Right kidney (tissue), 1 donor: ENCODE measurements at regions not wholly inside any gene's neighbourhood (a gene's known extent, or its start where the extent isn't known, plus 50 kb on each side); places are given as distances from the start of the nearest gene placed in this dataset.
"Not testable (repeated sequence)": the region's sequence is repeated elsewhere in the genome, so short reads cannot be mapped to it uniquely, and the experiment has no call there.

Experiments
- DNase-seq: peaks from one replicate; pipeline ENCODE4 v3.0.0-alpha.2; 2016

DNA sequence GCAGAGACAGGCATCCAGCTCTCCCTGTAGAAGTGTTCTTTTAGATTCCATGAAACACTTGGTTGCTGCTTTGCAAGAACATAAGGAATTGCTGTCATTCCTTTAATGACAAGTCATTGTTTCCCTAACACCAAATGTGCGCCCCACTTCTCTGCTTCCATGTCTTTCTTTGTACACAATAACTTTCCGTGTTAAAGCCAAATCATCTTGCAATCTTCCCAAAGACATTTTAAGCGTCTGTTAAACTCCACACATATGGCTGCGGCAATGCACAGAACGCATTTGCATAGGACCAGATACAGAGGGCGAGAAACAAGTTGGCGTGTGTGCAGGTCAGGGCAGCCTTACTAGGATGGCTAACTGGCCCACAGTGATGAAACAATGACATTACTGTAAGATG, 399.3 kb upstream of the PRKCQ start:
- DNase-seq, result no peak

- DNase-seq, result no peak
Measured at GRCh38 chr10:6978187-6978627, 398.1 kb upstream of the PRKCQ start.

- DNase-seq, result no peak
Measured at GRCh38 chr10:6977398-6978186, 397.5 kb upstream of the PRKCQ start.

GRCh38 chr10:6973899-6974298, 393.8 kb upstream of the PRKCQ start:
- DNase-seq, result no peak

DNA sequence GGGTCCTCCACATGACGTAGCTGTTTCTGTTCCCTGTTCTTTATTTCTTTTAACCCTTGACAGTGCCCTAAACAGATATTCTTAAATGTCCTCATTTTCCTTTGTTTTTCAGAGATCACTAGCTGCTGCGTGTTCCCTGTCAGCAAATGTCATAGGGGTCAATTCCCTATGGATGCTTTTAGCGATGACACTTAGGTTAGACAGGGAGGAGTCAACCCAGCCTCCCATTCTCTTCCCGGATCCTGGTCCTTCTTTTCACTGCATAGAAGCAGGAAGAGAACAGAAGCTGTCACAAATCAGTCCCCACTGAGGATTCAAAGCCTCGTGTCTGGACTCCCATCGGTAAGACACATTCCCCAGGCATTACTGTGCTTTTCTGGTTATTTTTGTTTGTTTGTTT, 392.1 kb upstream of the PRKCQ start:
- DNase-seq, result no peak

GRCh38 chr10:6969659-6970058, 389.6 kb upstream of the PRKCQ start:
- DNase-seq, result no peak

GRCh38 chr10:6964543-6964942, 384.5 kb upstream of the PRKCQ start:
- no peak for DNase-seq

GRCh38 chr10:6962576-6962975, 382.5 kb upstream of the PRKCQ start:
- DNase-seq, result no peak

- DNase-seq, result no peak
Measured at GRCh38 chr10:6958711-6959110, 378.6 kb upstream of the PRKCQ start.

- DNase-seq, result no peak
Measured at GRCh38 chr10:6958254-6958653, 378.2 kb upstream of the PRKCQ start.

- no peak for DNase-seq
Measured at GRCh38 chr10:6957851-6958250, 377.8 kb upstream of the PRKCQ start.

GRCh38 chr10:6956562-6956961, 376.5 kb upstream of the PRKCQ start:
- DNase-seq, result no peak

DNA sequence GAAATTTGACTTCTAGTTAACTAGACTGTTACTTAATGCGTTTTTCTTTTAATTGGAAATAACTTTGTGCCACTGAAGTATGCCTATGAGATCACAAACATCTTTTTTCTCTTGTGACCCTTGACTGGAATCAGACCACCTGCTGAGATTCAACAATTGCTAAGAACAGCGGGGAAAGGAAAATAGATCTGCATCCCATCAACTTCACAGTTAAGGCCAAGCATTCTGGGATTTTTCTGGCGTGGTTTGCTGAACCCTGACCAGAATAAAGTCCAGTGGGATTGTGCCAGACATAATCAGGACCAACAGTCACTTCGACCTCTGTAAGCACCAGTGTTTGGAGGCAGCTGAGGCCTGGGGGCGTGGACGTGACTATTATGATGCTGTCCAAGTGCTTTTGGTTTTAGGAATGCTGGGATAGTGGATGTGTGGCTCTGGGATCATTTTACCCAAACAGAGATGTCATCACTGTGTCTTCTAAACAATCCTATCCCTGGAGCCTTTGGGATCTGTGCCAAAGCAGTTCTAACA, 373.3 kb upstream of the PRKCQ start:
- no peak for DNase-seq

GRCh38 chr10:6951732-6952131, 371.7 kb upstream of the PRKCQ start:
- no peak for DNase-seq

DNA sequence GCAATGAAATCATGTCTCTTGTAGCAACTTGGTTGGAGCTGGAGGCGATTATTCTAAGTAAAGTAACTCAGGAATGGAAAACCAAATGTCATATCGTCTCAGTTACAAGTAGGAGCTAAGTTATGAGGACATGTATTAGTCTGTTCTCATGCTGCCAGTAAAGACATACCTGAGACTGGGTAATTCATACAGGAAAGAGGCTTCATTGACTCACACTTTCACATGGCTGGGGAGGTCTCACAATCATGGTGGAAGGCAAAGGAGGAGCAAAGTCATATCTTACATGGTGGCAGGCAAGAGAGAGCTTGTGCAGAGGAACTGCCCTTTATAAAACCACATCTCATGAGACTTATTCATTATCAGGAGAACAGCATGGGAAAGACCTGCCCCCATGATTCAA, 370.1 kb upstream of the PRKCQ start:
- no peak for DNase-seq

- DNase-seq, result no peak
Measured at GRCh38 chr10:6944436-6944835, 364.4 kb upstream of the PRKCQ start.

DNA sequence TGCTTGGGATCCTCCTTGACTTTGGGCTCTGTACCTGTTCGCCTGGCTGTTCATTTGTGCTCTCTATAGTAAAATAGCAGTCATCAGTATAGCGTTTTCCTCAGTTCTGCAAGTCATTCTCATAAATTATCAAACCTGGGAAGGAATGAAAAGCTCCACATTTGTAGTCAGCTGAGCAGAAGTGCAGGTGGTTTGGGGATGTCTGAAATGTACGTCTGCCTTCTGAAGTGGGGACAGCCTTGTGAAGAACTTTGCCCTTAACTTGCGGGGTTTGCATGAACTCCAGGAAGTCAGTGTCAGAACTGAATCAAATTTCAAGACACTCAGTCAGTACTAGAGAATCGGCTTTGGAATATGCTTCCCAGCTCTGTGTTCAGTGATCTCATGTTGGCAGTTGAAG, 358.3 kb upstream of the PRKCQ start:
- no peak for DNase-seq

DNA sequence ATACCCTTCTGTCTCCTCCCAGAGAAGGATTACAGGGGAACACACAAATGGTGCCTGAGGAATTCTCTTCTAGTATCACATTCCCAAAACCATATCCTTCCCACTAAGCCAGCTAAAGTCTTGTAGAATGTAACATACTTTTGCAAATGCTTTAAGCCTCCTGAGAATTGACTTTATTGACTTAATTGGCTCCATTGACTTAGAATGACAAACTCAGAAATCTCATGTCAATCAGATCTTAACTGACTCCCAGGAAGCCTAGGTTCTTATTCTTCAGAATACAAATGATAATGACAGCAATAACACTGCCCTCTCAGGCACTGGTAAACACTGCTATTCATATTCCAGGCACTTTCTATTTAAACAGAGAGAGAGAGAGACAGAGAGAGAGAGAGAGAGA, 356.9 kb upstream of the PRKCQ start:
- no peak for DNase-seq

DNA sequence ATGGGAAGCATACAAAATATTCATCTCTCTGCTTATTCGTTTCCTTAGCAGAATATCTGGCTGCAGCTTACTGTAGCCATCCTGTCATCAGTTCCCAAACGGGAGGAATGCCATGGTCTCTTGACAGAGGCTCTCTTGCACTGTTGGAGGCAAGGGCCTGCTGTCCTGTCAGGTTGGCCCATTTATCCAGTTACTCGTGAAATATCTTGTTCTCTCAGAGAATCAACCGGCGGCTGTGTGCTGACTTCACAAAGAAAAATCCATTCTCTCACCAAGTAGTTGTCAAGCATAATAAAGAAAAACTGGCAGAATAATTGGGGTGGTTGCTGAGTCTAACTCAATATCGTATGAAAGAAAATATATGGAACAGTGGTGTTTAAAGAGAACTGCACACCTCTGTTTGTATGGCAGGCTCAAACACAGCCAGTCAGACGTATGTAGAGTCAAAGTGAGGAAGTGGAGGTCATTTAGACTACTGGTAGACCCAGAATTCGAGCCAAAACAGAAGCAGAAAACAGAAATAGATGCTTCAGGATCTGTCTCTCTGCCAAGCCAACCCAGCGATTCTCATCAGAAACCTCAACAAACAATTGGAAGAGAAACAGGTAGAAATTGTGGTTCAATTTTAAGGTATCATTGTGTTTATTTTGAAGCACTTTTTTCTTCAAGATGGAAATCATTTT, 349.2 kb upstream of the PRKCQ start:
- DNase-seq, result no peak

DNA sequence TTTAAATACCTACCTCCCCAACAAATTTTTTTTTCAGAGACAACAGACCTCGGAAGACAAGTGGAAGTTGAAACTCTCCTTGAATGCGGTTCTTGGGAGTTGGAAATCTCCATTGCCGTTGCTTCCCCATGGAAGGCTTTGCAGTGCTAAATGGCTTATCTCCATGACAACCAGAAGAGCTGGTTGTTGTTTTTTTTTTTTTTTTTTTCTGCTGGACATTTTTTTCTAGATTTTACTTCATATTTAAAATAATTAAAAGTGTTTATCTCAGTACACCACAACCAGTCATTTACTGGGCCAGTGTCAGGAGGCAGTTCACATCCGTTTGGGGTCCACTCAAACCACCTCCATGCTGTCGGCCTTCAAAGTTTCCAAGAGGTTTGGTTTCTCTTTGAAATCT, 348.5 kb upstream of the PRKCQ start:
- no peak for DNase-seq

GRCh38 chr10:6926971-6927370, 346.9 kb upstream of the PRKCQ start:
- no peak for DNase-seq

- no peak for DNase-seq
Measured at GRCh38 chr10:6925146-6925545, 345.1 kb upstream of the PRKCQ start.

DNA sequence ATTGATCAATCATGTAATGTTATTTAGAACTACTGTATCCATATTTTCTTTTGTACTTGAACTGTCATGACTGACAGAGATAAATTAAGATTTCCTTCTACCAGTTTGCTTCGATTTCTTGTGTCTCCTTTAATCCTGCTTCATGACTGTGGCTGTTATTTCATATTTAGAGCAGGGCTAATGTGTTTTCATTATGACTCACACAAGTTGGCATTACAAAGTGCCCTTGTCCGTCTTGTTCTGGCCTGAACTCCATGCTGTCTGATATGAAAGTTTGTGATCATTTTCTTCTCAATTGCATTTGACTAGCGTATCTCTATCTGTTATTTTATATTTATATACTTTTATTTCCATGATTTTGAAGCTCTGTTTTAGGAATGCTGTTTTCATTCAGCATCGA, 344.1 kb upstream of the PRKCQ start:
- DNase-seq, result no peak

- not testable (repeated sequence) for DNase-seq
Measured at GRCh38 chr10:6921026-6921425, 340.9 kb upstream of the PRKCQ start.
